Fibroblast of pulmonary artery (primary cell): ENCODE measurements at regions not wholly inside any gene's neighbourhood (a gene's known extent, or its start where the extent isn't known, plus 50 kb on each side); places are given as distances from the start of the nearest gene placed in this dataset.
"Not testable (repeated sequence)": the region's sequence is repeated elsewhere in the genome, so short reads cannot be mapped to it uniquely, and the experiment has no call there.

Experiments
- DNase-seq: peaks from one replicate; pipeline ENCODE4 v3.0.0-alpha.2; 2010; ENCODE audit warnings: low read depth
- H3K4me3 ChIP-seq: replicated peaks from 2 replicates; pipeline ENCODE4 v1.5.1; 2011; ENCODE audit warnings: low read depth, mild to moderate bottlenecking, control low read depth, low read length, moderate library complexity
- TF ChIP-seq, protein P1 (sequence below): IDR thresholded peaks from 2 replicates; pipeline ENCODE4 v1.5.1; 2011; ENCODE audit warnings: mild to moderate bottlenecking, control low read depth, low read length, inconsistent platforms; ENCODE audit errors: missing control alignments

DNA sequence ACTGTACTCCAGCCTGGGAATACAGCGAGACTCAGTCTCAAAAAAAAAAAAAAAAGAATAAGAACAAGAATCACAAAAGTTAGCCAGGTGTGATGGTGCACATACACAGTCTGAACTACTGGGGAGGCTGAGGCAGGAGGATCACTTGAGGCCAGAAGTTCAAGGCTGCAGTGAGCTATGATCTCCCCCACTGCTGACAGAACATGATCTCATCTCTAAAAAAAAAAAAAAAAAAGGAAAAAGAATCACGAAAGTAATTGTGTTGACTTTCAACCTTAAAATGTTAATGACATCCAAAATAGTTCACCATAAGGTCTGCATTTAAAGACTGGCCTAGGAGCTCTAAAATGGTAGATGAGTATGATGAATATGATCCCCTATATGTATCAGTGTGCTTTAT, 68.0 kb upstream of the MAP4 start:
- TF ChIP-seq, protein P1, sequence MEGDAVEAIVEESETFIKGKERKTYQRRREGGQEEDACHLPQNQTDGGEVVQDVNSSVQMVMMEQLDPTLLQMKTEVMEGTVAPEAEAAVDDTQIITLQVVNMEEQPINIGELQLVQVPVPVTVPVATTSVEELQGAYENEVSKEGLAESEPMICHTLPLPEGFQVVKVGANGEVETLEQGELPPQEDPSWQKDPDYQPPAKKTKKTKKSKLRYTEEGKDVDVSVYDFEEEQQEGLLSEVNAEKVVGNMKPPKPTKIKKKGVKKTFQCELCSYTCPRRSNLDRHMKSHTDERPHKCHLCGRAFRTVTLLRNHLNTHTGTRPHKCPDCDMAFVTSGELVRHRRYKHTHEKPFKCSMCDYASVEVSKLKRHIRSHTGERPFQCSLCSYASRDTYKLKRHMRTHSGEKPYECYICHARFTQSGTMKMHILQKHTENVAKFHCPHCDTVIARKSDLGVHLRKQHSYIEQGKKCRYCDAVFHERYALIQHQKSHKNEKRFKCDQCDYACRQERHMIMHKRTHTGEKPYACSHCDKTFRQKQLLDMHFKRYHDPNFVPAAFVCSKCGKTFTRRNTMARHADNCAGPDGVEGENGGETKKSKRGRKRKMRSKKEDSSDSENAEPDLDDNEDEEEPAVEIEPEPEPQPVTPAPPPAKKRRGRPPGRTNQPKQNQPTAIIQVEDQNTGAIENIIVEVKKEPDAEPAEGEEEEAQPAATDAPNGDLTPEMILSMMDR: no peak
- DNase-seq: no peak
- H3K4me3 ChIP-seq: no peak overlapping the region

DNA sequence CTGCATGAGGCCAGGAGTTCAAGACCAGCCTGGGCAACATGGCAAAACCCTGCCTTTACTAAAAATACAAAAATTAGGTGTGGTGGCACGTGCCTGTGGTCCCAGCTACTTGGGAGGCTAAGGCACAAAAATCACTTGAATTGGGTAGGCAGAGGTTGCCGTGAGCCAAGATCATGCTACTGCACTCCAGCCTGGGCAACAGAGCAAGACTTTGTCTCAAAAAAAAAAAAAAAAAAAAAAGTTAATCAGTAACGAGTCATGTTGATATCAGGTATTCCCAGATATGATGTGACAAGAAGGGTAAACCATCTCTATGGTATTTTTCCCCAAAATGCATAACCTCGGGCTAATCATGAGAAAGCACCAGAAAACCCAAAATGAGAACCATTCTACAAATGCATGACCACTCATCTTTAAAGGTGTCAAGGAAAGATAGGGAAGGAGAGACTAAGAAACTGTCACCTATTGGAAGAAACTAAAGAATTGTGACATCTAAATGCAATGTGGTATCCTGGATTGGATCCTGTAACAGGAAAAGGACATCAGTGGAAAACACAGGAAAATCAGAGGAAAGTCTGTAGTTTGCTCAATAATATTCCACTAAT, 66.5 kb upstream of the MAP4 start:
- no peak for DNase-seq
- H3K4me3 ChIP-seq: no peak overlapping the region

DNA sequence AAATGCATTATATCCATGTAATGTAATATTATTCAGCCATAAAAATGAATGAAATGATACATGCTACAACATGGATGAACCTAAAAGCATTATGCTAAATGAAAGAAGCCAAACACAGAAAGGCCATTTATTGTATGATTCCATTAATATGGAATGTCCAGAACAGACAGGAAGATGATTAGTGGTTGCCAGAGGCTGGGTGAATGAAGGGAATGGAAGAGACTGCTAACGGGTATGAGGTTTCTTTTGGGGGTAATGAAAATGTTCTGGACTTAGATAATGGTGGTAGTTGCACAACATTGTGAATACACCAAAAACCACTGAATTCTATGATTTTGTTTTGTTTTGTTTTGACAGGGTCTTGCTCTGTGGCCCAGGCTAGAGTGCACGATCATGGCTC, 61.6 kb upstream of the MAP4 start:
- H3K4me3 ChIP-seq: no peak overlapping the region
- TF ChIP-seq, protein P1: no peak
- peak; percentile 80 for DNase-seq

More for the DNA sequence above, 66.5 kb upstream of the MAP4 start:
- TF ChIP-seq, protein P1: no peak

DNA sequence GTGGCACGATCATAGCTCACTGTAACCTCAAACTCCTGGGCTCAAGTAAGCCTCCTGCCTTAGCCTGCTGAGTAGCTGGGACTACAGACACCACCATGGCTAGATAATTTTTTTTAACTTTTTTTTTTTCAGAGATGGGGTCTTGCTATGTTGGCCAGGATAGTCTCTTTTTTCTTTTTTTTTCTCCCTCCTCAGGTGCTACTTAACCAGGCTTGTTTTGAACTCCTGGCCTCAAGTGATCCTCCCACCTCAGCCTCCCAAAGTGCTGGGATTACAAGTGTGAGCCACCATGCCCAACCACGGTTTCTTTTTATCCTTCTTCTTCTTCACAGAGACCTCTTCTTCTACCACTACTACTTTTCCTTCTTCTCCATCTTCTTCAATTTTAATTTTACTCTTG, 53.8 kb upstream of the MAP4 start:
- no peak overlapping the region for H3K4me3 ChIP-seq
- TF ChIP-seq, protein P1: no peak
- DNase-seq: no peak

DNA sequence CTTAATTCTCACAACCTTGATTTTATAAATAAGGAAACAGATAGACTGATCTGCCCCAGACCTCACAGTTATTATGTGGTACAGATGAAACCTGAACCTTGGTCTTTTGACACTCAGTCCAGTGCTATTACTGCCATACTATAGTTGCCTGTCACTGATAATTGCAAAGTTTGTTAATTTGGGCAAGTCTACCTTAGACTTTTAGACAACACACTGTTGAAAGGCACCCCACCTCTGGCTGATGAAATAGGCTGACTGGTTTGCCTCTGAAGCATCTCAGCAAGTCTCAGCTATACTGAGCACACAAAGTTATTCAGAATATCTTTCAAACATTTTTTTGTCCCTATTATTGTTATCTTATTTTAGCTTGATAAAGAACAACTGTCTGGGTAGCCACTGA, 53.1 kb upstream of the MAP4 start:
- TF ChIP-seq, protein P1: no peak
- no peak for DNase-seq
- no peak overlapping the region for H3K4me3 ChIP-seq

DNA sequence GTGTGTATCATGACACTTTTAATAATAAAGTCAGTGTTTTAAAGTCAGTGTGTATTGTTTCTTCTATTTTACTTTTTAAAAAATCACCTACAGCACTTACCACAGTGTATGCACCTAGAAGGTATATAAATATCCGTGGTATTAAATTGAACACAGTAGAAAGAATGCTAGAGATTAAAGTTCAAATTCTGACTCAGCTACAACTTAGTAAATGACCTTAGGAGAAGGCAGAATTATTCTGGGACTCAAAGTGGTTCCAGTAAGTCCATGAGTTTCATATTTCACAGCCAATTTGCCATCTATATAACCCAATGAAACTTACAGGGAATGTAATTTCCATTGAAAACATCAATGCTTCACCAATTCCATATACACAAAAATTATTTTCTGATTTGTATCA, 52.7 kb upstream of the MAP4 start:
- no peak for DNase-seq
- no peak overlapping the region for H3K4me3 ChIP-seq
- TF ChIP-seq, protein P1: no peak

DNA sequence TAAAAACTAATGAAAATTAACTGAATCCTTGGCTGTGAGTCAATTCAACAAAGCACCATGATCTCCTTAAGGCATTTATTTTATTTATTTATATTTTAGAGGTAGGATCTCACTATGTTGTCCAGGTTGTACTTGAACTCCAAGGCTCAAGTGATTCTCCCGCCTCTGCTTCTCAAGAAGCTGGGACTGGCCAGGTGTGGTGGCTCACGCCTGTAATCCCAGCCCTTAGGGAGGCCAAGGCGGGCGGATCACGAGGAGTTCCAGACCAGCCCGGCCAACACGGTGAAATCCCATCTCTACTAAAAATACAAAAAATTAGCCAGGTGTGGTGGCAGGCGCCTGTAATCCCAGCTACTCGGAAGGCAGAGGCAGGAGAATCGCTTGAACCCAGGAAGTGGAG, 52.1 kb upstream of the MAP4 start:
- DNase-seq, H3K4me3 ChIP-seq: not testable (repeated sequence)

DNA sequence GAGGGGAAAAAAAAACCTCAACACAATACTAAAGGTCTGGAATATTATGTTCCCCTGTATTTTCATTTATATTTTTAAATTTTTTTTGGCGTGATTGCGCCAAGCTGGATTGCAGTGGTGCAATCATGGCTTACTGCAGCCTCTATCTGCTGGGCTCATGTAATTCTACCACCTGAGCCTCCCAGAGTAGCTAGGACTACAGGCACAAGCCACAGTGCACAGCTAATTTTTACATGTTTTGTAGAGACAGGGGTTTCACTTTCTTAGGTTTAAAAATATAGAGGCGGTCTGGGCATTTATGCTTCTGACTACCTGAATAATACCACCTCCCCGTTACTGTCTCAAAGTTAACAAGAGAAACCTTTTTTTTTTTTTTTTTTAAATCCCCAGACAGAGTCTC, 51.1 kb upstream of the MAP4 start:
- DNase-seq: no peak
- TF ChIP-seq, protein P1: no peak
- no peak overlapping the region for H3K4me3 ChIP-seq
